CD14-positive monocyte (primary cell): ENCODE measurements at regions not wholly inside any gene's neighbourhood (a gene's known extent, or its start where the extent isn't known, plus 50 kb on each side); places are given as distances from the start of the nearest gene placed in this dataset.

ENCODE experiments used
- DNase-seq, 3 donors: peaks; one replicate each; pipeline ENCODE4 v3.0.0-alpha.2; 2011 to 2022
- H2AFZ ChIP-seq: 2 replicates; pipeline ENCODE4 v1.6.0; 2012; ENCODE audit warnings: mild to moderate bottlenecking, low read depth, low read length, inconsistent platforms; ENCODE audit not compliant: insufficient read depth, poor library complexity, severe bottlenecking
- H3K27ac ChIP-seq, 2 donors: 1 replicate in 1 of 2; 2 replicates in 1 of 2; pipeline ENCODE4 v1.5.1; 2012 to 2013; ENCODE audit warnings: low read length in 2 of 2, control low read depth in 1 of 2, inconsistent platforms in 1 of 2, low read depth in 1 of 2, mild to moderate bottlenecking in 1 of 2
- H3K27me3 ChIP-seq, 2 donors: one replicate each; pipeline versions ENCODE4 v1.6.0 to v1.6.1; 2011 to 2013; ENCODE audit warnings: low read length in 2 of 2; ENCODE audit not compliant: control insufficient read depth in 2 of 2, insufficient read depth in 2 of 2
- H3K36me3 ChIP-seq, 2 donors: replicated peaks in 1 of 2; 1 replicate in 1 of 2; 2 replicates in 1 of 2; pipeline versions ENCODE4 v1.5.1 to v1.6.1; 2012 to 2013; ENCODE audit warnings: low read length in 2 of 2, control low read depth in 1 of 2, inconsistent platforms in 1 of 2, mild to moderate bottlenecking in 1 of 2; ENCODE audit not compliant: insufficient read depth in 2 of 2, control insufficient read depth in 1 of 2
- H3K4me1 ChIP-seq, 2 donors: 1 replicate in 1 of 2; 2 replicates in 1 of 2; pipeline versions ENCODE4 v1.5.1 to v1.6.1; 2012 to 2013; ENCODE audit warnings: low read length in 2 of 2, control low read depth in 1 of 2, inconsistent platforms in 1 of 2, mild to moderate bottlenecking in 1 of 2, moderate library complexity in 1 of 2; ENCODE audit not compliant: insufficient read depth in 2 of 2, control insufficient read depth in 1 of 2
- H3K4me2 ChIP-seq: replicated peaks from 2 replicates; pipeline ENCODE3; 2012; ENCODE audit warnings: low read length, moderate library complexity, mild to moderate bottlenecking; ENCODE audit not compliant: poor library complexity, severe bottlenecking; ENCODE audit errors: extremely low read depth
- H3K4me3 ChIP-seq, 3 experiments: fragments of 200-600 bp in 1 of 3; sonication (generic) in 1 of 3; replicated peaks in 1 of 3; 1 replicate in 2 of 3; 2 replicates in 1 of 3; pipeline ENCODE4 v1.5.1; 2011 to 2013; ENCODE audit warnings: low read length in 3 of 3, mild to moderate bottlenecking in 3 of 3, control low read depth in 2 of 3, low read depth in 2 of 3, inconsistent platforms in 1 of 3, moderate library complexity in 1 of 3
- H3K79me2 ChIP-seq: 2 replicates; pipeline ENCODE4 v1.6.0; 2012; ENCODE audit warnings: mild to moderate bottlenecking, control low read depth, inconsistent platforms, low read length, moderate library complexity; ENCODE audit not compliant: insufficient read depth
- H3K9ac ChIP-seq: 2 replicates; pipeline ENCODE4 v1.6.0; 2017; ENCODE audit warnings: low read length, mild to moderate bottlenecking; ENCODE audit not compliant: insufficient read depth, poor library complexity, severe bottlenecking
- H3K9me3 ChIP-seq, 2 donors: replicated peaks in 1 of 2; 1 replicate in 1 of 2; 2 replicates in 1 of 2; pipeline versions ENCODE4 v1.5.1 to v1.6.1; 2012 to 2013; ENCODE audit warnings: low read length in 2 of 2, control low read depth in 1 of 2; ENCODE audit not compliant: control insufficient read depth in 1 of 2, insufficient read depth in 1 of 2
- H4K20me1 ChIP-seq: 2 replicates; pipeline ENCODE4 v1.6.0; 2012; ENCODE audit warnings: mild to moderate bottlenecking, low read length, control low read depth, moderate library complexity; ENCODE audit not compliant: insufficient read depth
- H3K27ac Mint-ChIP-seq, 7 donors: one replicate each; pipeline ENCODE4 v1.8.0; 2020; ENCODE audit warnings: mild to moderate bottlenecking in 7 of 7, mixed read lengths in 7 of 7, moderate library complexity in 6 of 7, inconsistent platforms in 2 of 7
- H3K27me3 Mint-ChIP-seq, 3 donors: one replicate each; pipeline ENCODE4 v1.8.0; 2021 to 2022; ENCODE audit warnings: low read depth in 3 of 3, mild to moderate bottlenecking in 3 of 3, mixed read lengths in 3 of 3, moderate library complexity in 3 of 3, inconsistent platforms in 1 of 3
- H3K36me3 Mint-ChIP-seq, 2 donors: one replicate each; pipeline ENCODE4 v1.8.0; 2020; ENCODE audit warnings: mixed read lengths in 2 of 2, inconsistent platforms in 1 of 2, mild to moderate bottlenecking in 1 of 2
- H3K4me1 Mint-ChIP-seq: one replicate; pipeline ENCODE4 v1.8.0; 2020; ENCODE audit warnings: mild to moderate bottlenecking, mixed read lengths
- H3K4me3 Mint-ChIP-seq, 2 donors: one replicate each; pipeline ENCODE4 v1.8.0; 2020; ENCODE audit warnings: mild to moderate bottlenecking in 2 of 2, mixed read lengths in 2 of 2, moderate library complexity in 1 of 2
- H3K9me3 Mint-ChIP-seq, 7 donors: one replicate each; pipeline ENCODE4 v1.8.0; 2020 to 2022; ENCODE audit warnings: mixed read lengths in 7 of 7, mild to moderate bottlenecking in 6 of 7, moderate library complexity in 6 of 7, inconsistent platforms in 2 of 7
- CTCF ChIP-seq: fragments of 200-600 bp; IDR thresholded peaks from one replicate; pipeline ENCODE4 v1.8.0; 2022; ENCODE audit warnings: antibody characterized with exemption, mild to moderate bottlenecking
- WGBS: methylation state at CpG from one replicate; pipeline ENCODE4 v1.1.5; 2013; ENCODE audit warnings: missing lambda C conversion rate; ENCODE audit not compliant: insufficient coverage; 5-methylcytosine and 5-hydroxymethylcytosine counted together
- intact Hi-C, 2 donors: fragments of 100-400 bp; cut with micrococcal nuclease; formaldehyde crosslinking; loops; one replicate each; pipeline versions ENCODE4 v1.15.0 to v1.15.1; 2023

- Histone ChIP-seq H2AFZ (no peak overlapping the region), H3K4me2 (no peak overlapping the region), H3K4me3 (no peak overlapping the region), H3K79me2 (no peaks in the 10 kb centered on the region), H3K4me1 (no peaks in the 10 kb centered on the region), H4K20me1 (no peaks in the 10 kb centered on the region), H3K9ac (no peak overlapping the region), H3K27ac (no peak overlapping the region), H3K9me3 (no peaks in the 10 kb centered on the region), H3K36me3 (no peaks in the 10 kb centered on the region), H3K27me3 (no peaks in the 10 kb centered on the region)
- Mint-ChIP-seq H3K27me3 (peaks cover 0 to 2% (median 1%) of the 10 kb centered on the region in 3 donors), H3K9me3 (no peaks in the 10 kb centered on the region), H3K4me1 (peaks cover 5% of the 10 kb centered on the region), H3K36me3 (peaks cover 0 to 4% of the 10 kb centered on the region in 2 donors), H3K27ac (peak overlapping the region in 1 of 7 donors; percentile 58), H3K4me3 (no peak overlapping the region)
- intact Hi-C loops = no loop called here
- no peak for DNase-seq
- 98% methylated on average over 6 of the region's 8 CpGs for WGBS
- TF ChIP-seq CTCF = no peak
Observed at GRCh38 chr1:245010018-245010614, 144.7 kb upstream of the KIF26B start.

GRCh38 chr1:245008761-245009160, 144.4 kb upstream of the HNRNPU start:
- no peaks in the 10 kb centered on the region for H3K27me3 ChIP-seq
- no peaks in the 10 kb centered on the region for H4K20me1 ChIP-seq
- H2AFZ ChIP-seq = no peak overlapping the region
- H3K36me3 ChIP-seq = no peaks in the 10 kb centered on the region
- H3K27me3 Mint-ChIP-seq = peaks cover 0 to 2% (median 0%) of the 10 kb centered on the region in 3 donors
- H3K4me3 ChIP-seq = no peak overlapping the region
- no peaks in the 10 kb centered on the region for H3K79me2 ChIP-seq
- H3K36me3 Mint-ChIP-seq = peaks cover 0 to 4% of the 10 kb centered on the region in 2 donors
- no peak for DNase-seq
- H3K4me1 ChIP-seq = no peaks in the 10 kb centered on the region
- WGBS = 86% methylated on average over 1 of the region's 5 CpGs
- TF ChIP-seq CTCF = no peak
- no peak overlapping the region for H3K9ac ChIP-seq
- H3K4me3 Mint-ChIP-seq = no peak overlapping the region
- intact Hi-C loops = no loop called here
- H3K4me2 ChIP-seq = no peak overlapping the region
- no peaks in the 10 kb centered on the region for H3K9me3 Mint-ChIP-seq
- H3K4me1 Mint-ChIP-seq = peaks cover 5% of the 10 kb centered on the region
- H3K27ac Mint-ChIP-seq = no peak overlapping the region
- no peak overlapping the region for H3K27ac ChIP-seq
- no peaks in the 10 kb centered on the region for H3K9me3 ChIP-seq
